ENCODE measurements at regions not wholly inside any gene's neighbourhood (a gene's known extent, or its start where the extent isn't known, plus 50 kb on each side); places are given as distances from the start of the nearest gene placed in this dataset.

DNA sequence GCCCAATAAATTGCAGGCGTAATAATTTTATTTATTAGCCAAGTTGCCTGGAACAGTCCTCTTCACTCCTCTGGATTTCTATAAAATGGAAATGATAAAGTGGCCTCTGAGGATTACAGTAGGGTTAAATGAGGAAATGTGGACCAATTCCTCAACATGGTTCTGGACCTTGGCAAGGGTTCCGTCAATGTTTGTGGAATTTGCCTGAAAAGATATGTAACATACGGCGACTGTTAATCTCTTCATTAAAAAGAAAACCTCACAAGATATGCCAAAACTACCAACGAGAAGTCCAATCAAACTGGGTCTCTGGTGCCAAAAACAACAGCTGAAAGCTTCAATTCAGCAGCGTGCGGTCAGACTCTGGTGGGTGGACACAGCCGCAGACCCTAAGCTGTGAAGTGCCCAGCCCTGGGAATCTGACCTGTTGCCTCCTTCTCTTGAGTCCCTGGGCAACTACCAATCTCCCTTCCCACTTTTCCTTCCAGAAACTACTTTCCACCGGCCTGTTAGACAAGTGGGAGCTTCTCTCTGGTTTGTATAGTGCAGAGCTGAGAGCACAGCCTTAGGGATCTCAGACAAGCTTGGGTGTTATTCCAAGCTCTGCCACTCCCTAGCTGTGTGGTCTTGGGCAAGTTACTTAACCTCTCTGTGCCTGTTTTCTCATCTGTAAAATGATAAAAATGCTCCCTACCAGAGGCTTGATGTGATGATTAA lies 190.5 kb upstream of the GSC start (continued):
- TF ChIP-seq ATF3 (IDR thresholded peaks at IDR 0.05; ENCODE audit: insufficient read depth, low read depth, low read length) = no peak

All from H1 (cell line).